BJ (cell line): ENCODE measurements at regions not wholly inside any gene's neighbourhood (a gene's known extent, or its start where the extent isn't known, plus 50 kb on each side); places are given as distances from the start of the nearest gene placed in this dataset.

Experiments used
- CTCF ChIA-PET: fragments of 350-600 bp; formaldehyde crosslinking; extraction: SDS; loops from one replicate; lab custom pipeline; 2021; ENCODE audit warnings: antibody characterized with exemption, inconsistent platforms; lab: Yijun Ruan, JAX
- POLR2A ChIA-PET: fragments of 300-600 bp; sonication (Branson Sonifier 250); formaldehyde crosslinking; extraction: SDS; loops from one replicate; lab custom pipeline; 2021; ENCODE audit warnings: antibody characterized with exemption; lab: Charles Lee
- DNase-seq: peaks from one replicate; pipeline ENCODE4 v3.0.0-alpha.2; 2011; ENCODE audit warnings: low read depth
- H3K27me3 ChIP-seq: 2 replicates; pipeline ENCODE4 v1.6.0; 2011; ENCODE audit warnings: low read length; ENCODE audit not compliant: control insufficient read depth, insufficient read depth
- H3K36me3 ChIP-seq: 2 replicates; pipeline ENCODE4 v1.5.1; 2011; ENCODE audit warnings: low read length; ENCODE audit not compliant: control insufficient read depth, insufficient read depth
- H3K4me3 ChIP-seq: 2 replicates; pipeline ENCODE4 v1.5.1; 2011; ENCODE audit warnings: low read depth, mild to moderate bottlenecking, control low read depth, low read length
- CTCF ChIP-seq: IDR thresholded peaks from 2 replicates; pipeline ENCODE4 v1.5.1; 2011; ENCODE audit warnings: low read depth, mild to moderate bottlenecking, control low read depth, inconsistent platforms, low read length, moderate library complexity; ENCODE audit not compliant: insufficient read depth

DNA sequence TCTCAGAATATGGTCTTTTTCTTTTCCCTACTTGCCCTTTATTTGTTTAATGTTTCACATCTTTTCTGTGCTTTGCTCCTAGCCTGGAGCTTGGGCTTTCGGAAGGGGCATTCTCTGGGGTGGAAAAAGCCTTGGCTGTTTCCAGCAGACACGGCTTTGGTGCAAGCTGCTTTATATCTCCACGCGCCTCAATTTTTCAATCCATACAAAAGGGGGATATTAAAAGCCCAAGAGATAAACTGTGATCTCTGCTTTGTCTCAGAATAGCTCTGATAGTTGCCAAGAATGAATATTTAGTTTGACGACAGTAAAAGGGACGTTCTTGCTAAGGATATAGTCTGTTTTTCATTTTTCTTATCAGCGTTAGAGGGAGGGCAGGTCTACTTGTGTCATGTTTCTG is 194.0 kb upstream of the KIRREL3 start:
- ChIA-PET CTCF (no interaction called here), POLR2A (no interaction called here)
- no peak for TF ChIP-seq CTCF

DNA sequence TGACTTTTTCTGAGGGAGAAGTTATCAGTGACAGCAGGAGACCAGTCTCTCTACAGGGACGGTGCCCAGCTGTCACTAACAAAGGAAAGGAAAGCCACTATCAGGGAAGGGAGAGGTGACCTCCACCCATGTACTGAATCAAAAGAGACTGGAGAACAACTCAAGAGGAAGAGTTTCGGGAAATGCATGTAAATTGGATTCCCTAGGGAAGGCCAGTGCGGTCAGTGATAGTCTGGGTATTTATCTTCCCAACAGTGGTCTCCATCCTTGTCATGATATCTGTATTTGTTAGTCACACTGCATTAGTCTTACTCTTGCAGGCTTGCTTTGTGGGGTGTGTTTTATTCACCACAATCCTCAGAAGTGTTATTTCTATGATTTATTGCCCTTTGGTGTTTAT is 193.4 kb upstream of the KIRREL3 start:
- no peak for TF ChIP-seq CTCF
- H3K4me3 ChIP-seq: no peak overlapping the region
- H3K36me3 ChIP-seq: no peaks in the 10 kb centered on the region
- ChIA-PET CTCF (no interaction called here), POLR2A (no interaction called here)
- no peaks in the 10 kb centered on the region; the same call in 1 of the 2 replicates for H3K27me3 ChIP-seq
- no peak for DNase-seq

More for the DNA sequence above, 194.0 kb upstream of the KIRREL3 start:
- no peak overlapping the region for H3K4me3 ChIP-seq
- H3K36me3 ChIP-seq: no peaks in the 10 kb centered on the region
- DNase-seq: no peak
- no peaks in the 10 kb centered on the region; the same call in 1 of the 2 replicates for H3K27me3 ChIP-seq

- CTCF ChIA-PET: interaction anchor here (0.8 kb wide), 1 partner anchor 27 kb away, joined by 3 read pairs; no protein-coding TSS in a partner anchor
- H3K36me3 ChIP-seq: no peaks in the 10 kb centered on the region
- no peak for DNase-seq
- no peaks in the 10 kb centered on the region; the same call in none of the 2 replicates for H3K27me3 ChIP-seq
- no peak overlapping the region for H3K4me3 ChIP-seq
- TF ChIP-seq CTCF: no peak
- POLR2A ChIA-PET: no interaction called here
Measured at GRCh38 chr11:127191689-127192088, 191.1 kb upstream of the KIRREL3 start.

DNA sequence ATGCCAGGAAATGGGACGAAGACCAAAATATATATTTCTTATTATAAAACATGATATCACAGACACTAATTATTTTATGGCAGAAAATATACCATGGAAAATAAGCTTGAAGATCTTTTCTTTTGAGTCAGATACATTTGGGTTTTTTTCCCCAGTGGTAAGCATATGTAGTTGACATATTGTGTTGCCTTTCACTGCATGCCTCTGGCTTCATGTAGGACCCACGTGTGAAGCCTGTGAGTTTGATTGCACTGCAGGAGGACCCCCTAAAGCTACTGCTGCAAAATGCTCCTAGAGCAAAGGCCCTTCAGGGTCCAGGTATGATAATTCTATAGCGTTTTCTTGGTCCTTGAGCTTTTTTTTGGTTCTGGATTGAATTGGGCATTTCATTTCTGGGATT is 190.7 kb upstream of the KIRREL3 start:
- ChIA-PET POLR2A (no interaction called here), CTCF (no interaction called here)
- Histone ChIP-seq H3K4me3 (no peak overlapping the region), H3K36me3 (no peaks in the 10 kb centered on the region), H3K27me3 (no peaks in the 10 kb centered on the region; the same call in none of the 2 replicates)
- no peak for TF ChIP-seq CTCF
- DNase-seq: no peak

DNA sequence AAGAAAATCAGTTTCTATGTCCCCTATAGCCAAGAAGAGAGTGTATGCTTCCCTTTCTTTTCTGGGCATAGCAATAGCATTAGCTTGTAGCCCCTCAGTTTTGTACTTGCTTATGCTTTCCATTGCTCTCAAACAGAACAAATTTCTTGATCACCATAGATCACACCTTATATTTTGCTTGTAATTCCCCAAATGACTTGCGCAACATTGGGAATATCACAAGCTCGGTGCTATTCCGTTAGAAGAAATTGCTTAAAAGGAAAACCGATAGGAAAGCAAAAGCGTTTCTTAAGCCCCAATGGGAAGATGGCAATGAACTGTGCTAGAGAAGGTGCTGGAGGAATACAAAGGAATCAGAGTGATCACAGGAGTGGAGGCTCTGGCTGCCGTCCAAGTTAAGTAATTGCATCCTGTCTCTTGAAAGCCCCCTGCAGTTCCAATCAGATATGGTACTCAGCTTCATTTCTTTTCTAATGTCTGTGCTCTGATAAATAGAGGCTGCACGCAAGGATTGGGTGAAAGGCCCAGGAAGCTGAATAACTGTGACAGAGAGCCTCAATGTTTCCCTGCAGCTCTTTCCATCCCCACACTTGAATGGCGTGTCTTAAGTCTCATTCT is 182.1 kb upstream of the KIRREL3 start:
- no peak for TF ChIP-seq CTCF
- H3K27me3 ChIP-seq: no peaks in the 10 kb centered on the region; the same call in none of the 2 replicates
- H3K36me3 ChIP-seq: no peaks in the 10 kb centered on the region
- POLR2A ChIA-PET: no interaction called here
- no peak overlapping the region for H3K4me3 ChIP-seq
- no peak for DNase-seq
- CTCF ChIA-PET: no interaction called here
